Adrenal gland (tissue), 9 donors: ENCODE measurements at regions not wholly inside any gene's neighbourhood (a gene's known extent, or its start where the extent isn't known, plus 50 kb on each side); places are given as distances from the start of the nearest gene placed in this dataset.
"Not testable (repeated sequence)": the region's sequence is repeated elsewhere in the genome, so short reads cannot be mapped to it uniquely, and the experiment has no call there.

Experiments used
- DNase-seq, 7 donors: peaks; one replicate each; pipeline ENCODE4 v3.0.0-alpha.2; 2019 to 2020
- H3K27ac ChIP-seq, 5 donors: fragments of 200-600 bp; sonication (generic) in 4 of 5; 1 replicate in 3 of 5; 2 replicates in 2 of 5; pipeline versions ENCODE4 v1.5.1 to v1.8.0; 2016 to 2020; ENCODE audit warnings: mild to moderate bottlenecking in 1 of 5
- H3K27me3 ChIP-seq: fragments of 200-600 bp; 2 replicates; pipeline ENCODE4 v1.8.0; 2021
- H3K36me3 ChIP-seq, 2 donors: fragments of 200-600 bp; replicated peaks in 1 of 2; 1 replicate in 1 of 2; 2 replicates in 1 of 2; pipeline versions ENCODE4 v1.5.1 to v1.8.0; 2018 to 2022
- H3K4me1 ChIP-seq, 2 donors: fragments of 200-600 bp; replicated peaks in 1 of 2; 1 replicate in 1 of 2; 2 replicates in 1 of 2; pipeline versions ENCODE4 v1.5.1 to v1.8.0; 2018 to 2021
- H3K4me3 ChIP-seq, 4 donors: fragments of 200-600 bp; sonication (generic) in 3 of 4; one replicate each; pipeline ENCODE4 v1.5.1; 2016 to 2018
- H3K9me3 ChIP-seq, 3 donors: fragments of 200-600 bp; sonication (generic) in 1 of 3; replicated peaks in 1 of 3; 1 replicate in 2 of 3; 2 replicates in 1 of 3; pipeline versions ENCODE4 v1.5.1 to v1.8.0; 2016 to 2021
- POLR2A ChIP-seq, 2 donors: fragments of 450-650 bp; IDR thresholded peaks; one replicate each; pipeline ENCODE4 v1.6.1; 2017; ENCODE audit warnings: antibody characterized with exemption in 2 of 2, mild to moderate bottlenecking in 2 of 2, moderate library complexity in 1 of 2
- WGBS, 4 donors: extraction: QIAGEN DNeasy Blood & Tissue Kit in 2 of 4; methylation state at CpG; one replicate each; pipeline versions ENCODE4 v1.1.5 to v1.1.7; 2013 to 2017; 5-methylcytosine and 5-hydroxymethylcytosine counted together
- intact Hi-C, 2 donors: fragments of 100-400 bp; cut with DNase I; formaldehyde crosslinking; loops; one replicate each; pipeline versions ENCODE4 v1.14.1 to v1.15.0; 2022 to 2023
- TF ChIP-seq, protein P1 (sequence below), 6 experiments: fragments of 450-650 bp in 4 of 6; fragments of 200-600 bp in 2 of 6; sonication (generic) in 1 of 6; IDR thresholded peaks; 1 replicate in 5 of 6; 2 replicates in 1 of 6; pipeline versions ENCODE4 v1.5.1 to v1.8.0; 2016 to 2021; ENCODE audit warnings: antibody characterized with exemption in 6 of 6, mild to moderate bottlenecking in 2 of 6, moderate library complexity in 1 of 6
- donor health status: healthy with polysubstance abuse.
- donor health status: Bipolar disorder and iron deficiency.
- donor health status: DM: yes; HTN: yes; CAD: no.
- donor health status: DM: no; HTN: no; CAD: no.
- donor health status: DM: no; HTN: no; CAD: no.

DNA sequence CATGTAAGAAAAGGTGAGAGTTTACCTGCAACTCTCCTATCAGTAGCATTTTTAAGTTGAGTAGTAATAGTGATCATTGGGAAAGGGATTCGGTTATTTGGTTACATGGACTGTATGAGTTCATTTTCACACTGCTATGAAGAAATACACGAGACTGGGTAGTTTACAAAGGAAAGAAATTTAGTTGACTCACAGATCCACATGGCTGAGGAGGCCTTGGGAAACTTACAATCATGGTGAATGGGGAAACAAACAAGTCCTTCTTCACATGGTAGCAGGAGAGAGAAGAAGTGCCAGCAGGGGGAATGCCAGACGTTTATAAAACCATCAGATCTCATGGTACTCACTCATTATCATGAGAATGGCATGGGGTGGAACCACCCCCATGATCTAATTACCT is 59.3 kb upstream of the FBXO28 start:
- no peak overlapping the region for H3K27ac ChIP-seq
- TF ChIP-seq, protein P1, sequence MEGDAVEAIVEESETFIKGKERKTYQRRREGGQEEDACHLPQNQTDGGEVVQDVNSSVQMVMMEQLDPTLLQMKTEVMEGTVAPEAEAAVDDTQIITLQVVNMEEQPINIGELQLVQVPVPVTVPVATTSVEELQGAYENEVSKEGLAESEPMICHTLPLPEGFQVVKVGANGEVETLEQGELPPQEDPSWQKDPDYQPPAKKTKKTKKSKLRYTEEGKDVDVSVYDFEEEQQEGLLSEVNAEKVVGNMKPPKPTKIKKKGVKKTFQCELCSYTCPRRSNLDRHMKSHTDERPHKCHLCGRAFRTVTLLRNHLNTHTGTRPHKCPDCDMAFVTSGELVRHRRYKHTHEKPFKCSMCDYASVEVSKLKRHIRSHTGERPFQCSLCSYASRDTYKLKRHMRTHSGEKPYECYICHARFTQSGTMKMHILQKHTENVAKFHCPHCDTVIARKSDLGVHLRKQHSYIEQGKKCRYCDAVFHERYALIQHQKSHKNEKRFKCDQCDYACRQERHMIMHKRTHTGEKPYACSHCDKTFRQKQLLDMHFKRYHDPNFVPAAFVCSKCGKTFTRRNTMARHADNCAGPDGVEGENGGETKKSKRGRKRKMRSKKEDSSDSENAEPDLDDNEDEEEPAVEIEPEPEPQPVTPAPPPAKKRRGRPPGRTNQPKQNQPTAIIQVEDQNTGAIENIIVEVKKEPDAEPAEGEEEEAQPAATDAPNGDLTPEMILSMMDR (IDR thresholded peaks at IDR 0.05) = no peak
- TF ChIP-seq POLR2A (IDR thresholded peaks at IDR 0.05) = no peak
- H3K4me1 ChIP-seq = no peaks in the 10 kb centered on the region
- H3K4me3 ChIP-seq = no peak overlapping the region
- WGBS, 4 donors = 57 to 68% (median 63%) methylated on average over 3 of the region's 3 CpGs
- H3K36me3 ChIP-seq = no peaks in the 10 kb centered on the region
- no peaks in the 10 kb centered on the region for H3K9me3 ChIP-seq
- intact Hi-C loops = loop anchor here in 1 of 2 donors (5.0 kb wide), 1 partner anchor 357 kb away; no protein-coding TSS in a partner anchor
- no peak for DNase-seq
- no peaks in the 10 kb centered on the region for H3K27me3 ChIP-seq

DNA sequence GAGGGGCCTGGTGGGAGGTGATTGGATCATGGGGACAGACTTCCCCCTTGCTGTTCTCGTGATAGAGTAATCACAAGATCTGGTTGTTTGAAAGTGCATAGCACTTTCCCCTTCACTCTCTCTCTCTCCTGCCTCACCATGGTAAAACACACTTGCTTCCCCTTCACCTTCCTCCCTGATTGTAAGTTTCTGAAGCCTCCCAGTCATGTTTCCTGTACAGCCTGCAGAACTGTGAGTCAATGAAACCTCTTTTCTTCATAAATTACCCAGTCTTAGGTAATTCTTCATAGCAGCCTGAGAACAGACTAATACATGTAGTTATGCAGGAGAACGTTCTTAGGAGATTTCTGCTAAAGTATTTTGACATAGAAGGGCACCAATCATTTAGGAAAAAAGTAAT is 59.9 kb upstream of the FBXO28 start:
- TF ChIP-seq, protein P1 (IDR thresholded peaks at IDR 0.05) = no peak
- no peak for TF ChIP-seq POLR2A (IDR thresholded peaks at IDR 0.05)

DNA sequence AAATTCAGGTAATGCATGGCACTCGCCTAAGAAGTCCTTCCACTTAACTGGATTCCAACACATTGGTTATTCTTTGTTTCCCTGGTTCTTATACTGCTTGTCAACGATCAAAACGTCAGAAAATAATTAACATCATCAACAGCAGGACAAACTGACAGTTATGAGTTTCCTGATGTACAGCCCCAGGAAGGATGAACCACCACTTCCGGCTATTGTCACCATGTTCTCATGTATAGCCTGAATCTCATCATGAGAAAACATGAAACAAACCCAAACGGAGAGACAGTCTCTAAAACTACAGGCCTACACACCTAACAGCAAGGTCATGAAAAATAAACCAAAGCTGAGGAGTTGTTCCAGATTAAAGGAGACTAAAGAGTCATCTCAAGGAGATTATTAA is 60.5 kb upstream of the FBXO28 start:
- intact Hi-C loops = loop anchor here in 1 of 2 donors (5.0 kb wide), 1 partner anchor 356 kb away; no protein-coding TSS in a partner anchor
- Histone ChIP-seq H3K36me3 (no peaks in the 10 kb centered on the region), H3K27me3 (no peaks in the 10 kb centered on the region), H3K4me1 (no peaks in the 10 kb centered on the region), H3K9me3 (no peaks in the 10 kb centered on the region), H3K27ac (no peak overlapping the region), H3K4me3 (no peak overlapping the region)
- WGBS, 4 donors = 56 to 63% (median 58%) methylated on average over 5 of the region's 5 CpGs
- DNase-seq = no peak
- TF ChIP-seq POLR2A (IDR thresholded peaks at IDR 0.05) = no peak
- TF ChIP-seq, protein P1 (IDR thresholded peaks at IDR 0.05) = no peak

More for the DNA sequence above, 59.9 kb upstream of the FBXO28 start:
- Histone ChIP-seq H3K36me3 (no peaks in the 10 kb centered on the region), H3K9me3 (no peaks in the 10 kb centered on the region), H3K27ac (no peak overlapping the region), H3K27me3 (no peaks in the 10 kb centered on the region), H3K4me3 (no peak overlapping the region), H3K4me1 (no peaks in the 10 kb centered on the region)
- intact Hi-C loops = loop anchor here in 1 of 2 donors (5.0 kb wide), 1 partner anchor 357 kb away; no protein-coding TSS in a partner anchor
- DNase-seq = no peak
- 57 to 74% (median 68%) methylated on average over 2 of the region's 2 CpGs for WGBS, 4 donors

DNA sequence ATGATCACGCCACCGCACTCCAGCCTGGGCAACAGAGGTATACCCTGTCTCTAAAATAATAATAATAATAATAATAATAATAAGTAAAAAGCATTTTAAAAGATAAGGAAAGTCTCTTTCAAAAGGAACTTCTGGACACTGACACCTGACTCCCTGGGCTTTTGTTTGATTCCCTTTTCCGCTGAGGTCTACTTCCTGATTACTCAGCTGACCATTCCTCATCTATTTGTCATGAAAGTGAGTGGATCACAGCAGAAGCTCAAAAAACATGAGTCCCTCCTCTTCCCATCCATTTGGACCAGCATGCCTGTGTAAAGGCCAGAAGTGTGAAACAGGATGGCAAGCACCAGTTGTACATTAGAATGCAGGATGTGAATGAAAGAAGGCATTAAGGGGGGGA is 61.1 kb upstream of the FBXO28 start:
- intact Hi-C loops = loop anchor here in 1 of 2 donors (5.0 kb wide), 1 partner anchor 355 kb away; no protein-coding TSS in a partner anchor
- H3K27ac ChIP-seq = no peak overlapping the region
- H3K36me3 ChIP-seq = no peaks in the 10 kb centered on the region
- H3K9me3 ChIP-seq = no peaks in the 10 kb centered on the region
- WGBS, 4 donors = 83 to 89% (median 86%) methylated on average over 3 of the region's 3 CpGs
- no peak for DNase-seq
- TF ChIP-seq, protein P1 (IDR thresholded peaks at IDR 0.05) = no peak
- TF ChIP-seq POLR2A (IDR thresholded peaks at IDR 0.05) = no peak
- H3K4me3 ChIP-seq = no peak overlapping the region
- peaks cover 4% of the 10 kb centered on the region for H3K27me3 ChIP-seq
- H3K4me1 ChIP-seq = no peaks in the 10 kb centered on the region

DNA sequence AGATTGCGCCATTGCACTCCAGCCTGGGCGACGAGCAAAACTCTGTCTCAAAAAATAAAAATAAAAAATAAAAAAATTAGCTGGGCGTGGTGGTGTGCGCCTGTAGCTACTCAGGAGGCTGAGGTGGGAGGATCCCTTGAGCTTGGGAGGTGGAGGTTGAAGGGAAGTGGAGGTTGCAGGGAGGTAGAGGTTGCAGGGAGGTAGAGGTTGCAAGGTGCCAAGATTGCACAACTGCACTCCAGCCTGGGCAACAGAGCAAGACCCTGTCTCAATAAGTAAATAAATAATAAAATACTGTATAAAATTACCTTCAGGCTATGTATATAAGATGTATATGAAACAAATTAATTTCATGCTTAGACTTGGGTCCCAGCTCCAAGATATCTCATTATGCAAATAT is 62.1 kb upstream of the FBXO28 start:
- WGBS, 4 donors = 72 to 88% (median 77%) methylated on average over 5 of the region's 5 CpGs
- not testable (repeated sequence) for H3K27me3 ChIP-seq, H3K4me3 ChIP-seq, H3K36me3 ChIP-seq, H3K4me1 ChIP-seq, H3K27ac ChIP-seq, DNase-seq, H3K9me3 ChIP-seq
- intact Hi-C loops = loop anchor here in 1 of 2 donors (5.0 kb wide), 1 partner anchor 354 kb away; no protein-coding TSS in a partner anchor
